Choroid plexus epithelial cell (primary cell): ENCODE measurements at regions not wholly inside any gene's neighbourhood (a gene's known extent, or its start where the extent isn't known, plus 50 kb on each side); places are given as distances from the start of the nearest gene placed in this dataset.
"Not testable (repeated sequence)": the region's sequence is repeated elsewhere in the genome, so short reads cannot be mapped to it uniquely, and the experiment has no call there.

Experiments used
- DNase-seq: peaks from one replicate; pipeline ENCODE4 v3.0.0-alpha.2; 2010; ENCODE audit warnings: low read depth
- H3K4me3 ChIP-seq: 2 replicates; pipeline ENCODE4 v1.5.1; 2011; ENCODE audit warnings: low read depth, mild to moderate bottlenecking, control low read depth, low read length, moderate library complexity
- TF ChIP-seq, protein P1 (sequence below): conservative IDR thresholded peaks from 2 replicates; pipeline ENCODE4 v1.5.1; 2011; ENCODE audit warnings: low read depth, mild to moderate bottlenecking, control low read depth, inconsistent platforms, low read length, moderate library complexity

DNA sequence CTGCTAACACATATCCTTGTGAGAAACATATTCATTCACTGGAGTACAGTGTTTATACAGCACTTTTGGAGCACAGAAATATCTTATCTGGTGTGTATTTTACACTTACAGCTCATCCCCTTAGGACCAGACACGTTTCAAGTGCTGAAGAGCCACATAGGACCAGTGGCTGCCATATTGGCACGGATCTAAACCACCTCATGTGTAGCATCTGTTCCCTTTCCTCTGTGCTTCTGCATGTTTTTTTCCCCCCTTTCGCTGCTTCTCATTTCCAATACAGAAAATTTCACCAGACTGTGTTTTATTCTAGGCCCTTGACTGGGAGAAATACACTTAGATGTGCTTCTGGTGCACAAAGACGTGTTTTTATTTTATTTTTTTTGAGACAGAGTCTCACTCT is 69.7 kb upstream of the RBMX start:
- H3K4me3 ChIP-seq, result no peak overlapping the region
- DNase-seq, result no peak
- TF ChIP-seq, protein P1, sequence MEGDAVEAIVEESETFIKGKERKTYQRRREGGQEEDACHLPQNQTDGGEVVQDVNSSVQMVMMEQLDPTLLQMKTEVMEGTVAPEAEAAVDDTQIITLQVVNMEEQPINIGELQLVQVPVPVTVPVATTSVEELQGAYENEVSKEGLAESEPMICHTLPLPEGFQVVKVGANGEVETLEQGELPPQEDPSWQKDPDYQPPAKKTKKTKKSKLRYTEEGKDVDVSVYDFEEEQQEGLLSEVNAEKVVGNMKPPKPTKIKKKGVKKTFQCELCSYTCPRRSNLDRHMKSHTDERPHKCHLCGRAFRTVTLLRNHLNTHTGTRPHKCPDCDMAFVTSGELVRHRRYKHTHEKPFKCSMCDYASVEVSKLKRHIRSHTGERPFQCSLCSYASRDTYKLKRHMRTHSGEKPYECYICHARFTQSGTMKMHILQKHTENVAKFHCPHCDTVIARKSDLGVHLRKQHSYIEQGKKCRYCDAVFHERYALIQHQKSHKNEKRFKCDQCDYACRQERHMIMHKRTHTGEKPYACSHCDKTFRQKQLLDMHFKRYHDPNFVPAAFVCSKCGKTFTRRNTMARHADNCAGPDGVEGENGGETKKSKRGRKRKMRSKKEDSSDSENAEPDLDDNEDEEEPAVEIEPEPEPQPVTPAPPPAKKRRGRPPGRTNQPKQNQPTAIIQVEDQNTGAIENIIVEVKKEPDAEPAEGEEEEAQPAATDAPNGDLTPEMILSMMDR, result no peak

DNA sequence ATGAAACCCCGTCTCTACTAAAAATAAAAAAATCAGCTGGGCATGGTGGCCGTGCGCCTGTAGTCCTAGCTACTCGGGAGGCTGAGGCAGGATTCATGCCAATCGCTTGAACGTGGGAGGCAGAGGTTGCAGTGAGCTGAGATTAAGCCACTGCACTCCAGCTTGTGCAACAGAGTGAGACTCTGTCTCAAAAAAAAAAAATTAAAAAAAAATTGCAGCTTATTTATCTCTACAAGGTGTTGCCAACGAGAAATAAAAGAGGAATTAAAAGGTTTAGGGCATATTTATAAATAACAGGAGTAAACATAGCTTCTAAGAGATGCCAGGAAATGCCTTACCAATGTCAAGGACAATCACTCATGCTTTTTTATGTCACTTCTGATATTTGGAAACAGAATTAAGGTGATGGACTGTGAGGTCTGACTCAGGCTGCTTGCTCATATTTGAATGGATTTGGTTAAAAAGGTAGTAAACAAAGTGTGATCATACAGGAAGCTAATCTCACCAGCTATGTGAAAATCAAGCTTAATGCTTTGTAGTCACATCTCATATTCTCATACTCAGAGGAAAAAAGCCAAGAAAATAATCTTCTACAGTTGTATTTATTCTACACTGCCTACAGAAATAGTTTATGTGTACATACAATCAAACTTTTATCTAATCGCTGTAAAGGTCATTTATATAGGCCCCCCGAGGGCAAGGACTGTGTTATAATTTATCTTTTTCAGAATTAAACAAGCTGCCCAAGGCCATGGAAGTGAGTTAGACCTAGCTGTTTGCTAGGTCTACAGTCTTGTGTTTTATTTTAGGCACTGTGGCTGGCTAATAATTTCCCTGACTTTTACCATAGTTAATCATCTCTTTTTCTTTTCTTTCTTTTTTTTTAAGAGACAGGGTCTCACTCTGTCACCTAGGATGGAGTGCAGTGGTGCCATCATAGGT is 61.1 kb upstream of the RBMX start:
- TF ChIP-seq, protein P1, result no peak
- no peak overlapping the region for H3K4me3 ChIP-seq
- no peak for DNase-seq

DNA sequence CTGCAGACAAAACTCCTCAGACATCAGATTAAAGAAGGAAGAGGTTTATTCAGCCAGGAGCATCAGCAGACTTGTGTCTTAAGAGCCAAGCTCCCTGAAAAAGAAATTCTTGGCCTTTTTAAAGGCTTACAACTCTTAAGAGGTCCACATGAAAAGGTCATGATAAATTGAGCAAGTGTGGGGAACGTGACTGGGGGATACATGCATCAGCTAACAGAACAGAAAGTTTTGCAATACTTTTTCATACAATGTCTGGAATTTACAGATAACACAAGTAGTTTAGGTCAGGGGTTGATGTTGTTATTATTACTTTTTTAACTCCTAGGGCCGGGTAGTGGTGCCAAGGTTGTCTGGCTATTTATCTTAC is 55.6 kb upstream of the RBMX start:
- H3K4me3 ChIP-seq, result no peak overlapping the region

DNA sequence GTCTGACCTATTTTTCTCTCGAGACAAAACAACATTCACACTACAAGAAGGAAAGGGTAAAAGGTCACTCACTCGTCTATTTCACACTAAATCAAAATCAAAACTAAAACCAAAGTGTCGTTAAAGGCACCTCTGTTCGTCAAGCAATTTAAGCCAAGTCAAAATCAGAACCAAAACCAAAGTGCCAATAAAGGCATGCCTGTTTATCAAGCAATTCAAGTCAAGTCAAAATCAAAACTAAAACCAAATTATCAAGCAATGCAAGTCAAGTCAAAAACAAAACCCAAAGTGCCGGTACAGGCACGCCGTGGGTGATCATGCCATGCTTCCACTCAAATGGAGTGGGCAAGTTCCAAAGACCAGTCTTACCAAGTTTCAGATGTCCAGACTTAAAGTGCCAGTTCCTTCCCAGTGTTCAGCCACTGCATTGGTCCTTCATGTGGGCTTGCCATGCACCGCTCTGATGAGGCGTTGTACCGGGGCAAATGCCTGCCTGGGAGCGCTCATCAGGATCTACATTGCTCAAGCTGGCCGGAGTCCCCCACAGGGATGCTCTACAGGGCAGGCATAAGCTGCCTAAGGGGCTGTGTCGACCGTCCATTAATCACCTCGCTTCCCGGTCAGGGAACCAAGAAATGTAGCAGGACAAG is 55.1 kb upstream of the RBMX start:
- DNase-seq, H3K4me3 ChIP-seq: not testable (repeated sequence)

More for the DNA sequence above, 55.6 kb upstream of the RBMX start:
- DNase-seq, result peak; percentile 48
- TF ChIP-seq, protein P1, result no peak

DNA sequence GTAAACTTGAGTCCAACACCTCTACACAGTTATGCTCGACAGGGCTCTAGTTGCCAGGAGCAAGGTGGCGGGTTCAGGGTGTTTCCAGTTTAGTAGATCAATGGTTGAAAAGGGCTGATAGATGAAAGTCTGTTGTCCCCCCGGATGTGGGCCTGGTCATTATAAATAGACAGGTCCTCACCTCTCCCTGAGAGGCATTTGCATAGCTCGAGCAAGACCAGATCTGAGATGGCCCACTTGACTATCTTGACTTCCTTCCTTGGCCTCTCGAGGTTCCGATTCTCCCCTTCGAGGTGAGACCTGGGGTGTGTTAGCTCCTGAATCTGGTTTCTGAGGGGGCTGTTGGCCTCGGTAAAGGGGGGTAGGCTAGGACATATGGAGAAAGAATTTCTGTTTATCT is 54.1 kb upstream of the RBMX start:
- H3K4me3 ChIP-seq, DNase-seq: not testable (repeated sequence)

DNA sequence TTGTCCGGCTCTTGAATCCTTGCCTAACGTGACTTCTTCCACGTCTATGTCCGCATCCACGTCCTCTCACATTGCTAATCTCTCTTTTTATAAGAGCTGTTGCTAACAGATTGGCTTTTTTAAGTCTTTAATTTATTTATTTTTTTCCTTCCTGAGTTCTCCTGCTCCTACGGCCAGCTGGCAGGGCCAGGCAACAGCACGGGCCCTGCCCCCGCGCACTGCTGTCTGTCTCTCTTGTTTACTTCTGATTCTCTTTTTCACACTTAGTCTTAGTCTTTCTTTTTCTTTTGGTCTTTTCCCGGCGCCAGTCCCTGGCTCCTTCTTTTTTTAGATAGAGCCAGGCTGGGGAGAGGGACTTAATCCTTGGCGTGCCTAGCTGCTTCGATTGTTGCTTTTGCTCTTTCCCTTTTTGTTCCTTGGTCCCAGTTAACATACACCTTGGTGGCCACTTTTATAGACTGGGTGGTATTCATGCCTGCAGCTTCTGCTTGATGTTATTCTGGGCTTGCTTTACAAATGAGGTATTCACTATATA is 53.2 kb upstream of the RBMX start:
- TF ChIP-seq, protein P1, result no peak
- DNase-seq, result no peak
- H3K4me3 ChIP-seq, result no peak overlapping the region

DNA sequence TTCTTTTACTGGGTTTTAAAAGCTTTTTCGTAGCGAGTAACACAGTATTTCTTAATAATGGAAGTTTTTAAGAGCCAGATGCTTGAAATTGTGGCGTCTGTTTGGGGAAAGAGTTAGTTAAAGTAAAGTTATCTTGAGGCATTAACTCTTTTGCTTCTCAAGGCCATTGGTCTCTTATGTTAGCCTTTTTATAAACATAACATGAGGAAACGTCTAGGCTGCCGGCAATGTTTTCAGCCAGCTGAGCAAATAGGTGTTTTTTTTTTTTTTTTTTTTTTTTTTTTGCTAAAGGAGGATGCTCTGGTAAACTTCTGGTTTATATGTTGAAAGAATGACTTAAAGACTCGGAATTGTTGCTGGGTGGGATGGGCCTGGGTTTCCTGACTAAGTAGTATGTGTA is 51.1 kb upstream of the RBMX start:
- no peak for DNase-seq
- TF ChIP-seq, protein P1, result no peak
- no peak overlapping the region for H3K4me3 ChIP-seq
